ENCODE measurements at regions not wholly inside any gene's neighbourhood (a gene's known extent, or its start where the extent isn't known, plus 50 kb on each side); places are given as distances from the start of the nearest gene placed in this dataset.

- no peak for DNase-seq
These were observed 127.6 kb downstream of the SOX1 start for GRCh38 chr13:112194579-112194978.

- DNase-seq, result no peak
These were observed 131.6 kb downstream of the SOX1 start for GRCh38 chr13:112198396-112199010.

GRCh38 chr13:112200200-112200599, 133.3 kb downstream of the SOX1 start:
- DNase-seq, result no peak

DNA sequence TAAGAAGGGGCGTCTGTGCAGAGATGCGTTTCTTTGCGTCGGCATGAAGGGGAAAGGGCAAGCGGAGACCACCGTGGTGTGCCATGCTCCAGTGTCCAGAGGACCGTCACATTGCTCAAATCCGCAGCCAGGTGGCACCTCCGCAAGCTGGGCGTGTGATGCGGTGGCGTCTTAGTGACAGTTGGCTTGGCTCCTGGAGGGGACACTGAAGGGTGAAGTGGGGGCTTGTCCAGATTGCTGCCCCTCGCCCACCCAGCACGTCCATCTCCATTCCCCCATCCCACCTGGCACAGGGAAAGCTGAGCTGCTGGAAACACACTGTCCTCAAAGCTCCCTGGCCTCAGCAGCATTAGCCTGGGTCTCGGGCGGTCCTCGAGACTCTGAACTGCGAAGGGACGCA, 135.3 kb downstream of the SOX1 start:
- no peak for DNase-seq

- DNase-seq, result no peak
These were observed 136.0 kb downstream of the SOX1 start for GRCh38 chr13:112202966-112203365.

DNA sequence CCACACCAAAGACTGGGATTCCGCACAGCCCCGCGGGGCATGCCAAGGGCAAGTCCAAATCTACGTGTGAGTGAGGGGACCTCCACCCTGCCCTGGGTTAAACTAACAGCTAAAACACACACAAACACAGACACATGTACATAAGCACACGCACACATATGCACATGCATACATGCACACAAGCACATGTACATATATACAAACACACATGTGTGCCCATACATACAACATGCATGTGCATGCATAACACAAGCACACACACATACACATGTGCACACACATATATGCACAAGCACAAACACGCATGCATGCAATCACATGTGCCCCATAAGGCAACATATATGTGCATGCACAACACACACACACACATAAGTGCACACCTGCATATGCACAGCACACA, 136.7 kb downstream of the SOX1 start:
- DNase-seq, result no peak

DNA sequence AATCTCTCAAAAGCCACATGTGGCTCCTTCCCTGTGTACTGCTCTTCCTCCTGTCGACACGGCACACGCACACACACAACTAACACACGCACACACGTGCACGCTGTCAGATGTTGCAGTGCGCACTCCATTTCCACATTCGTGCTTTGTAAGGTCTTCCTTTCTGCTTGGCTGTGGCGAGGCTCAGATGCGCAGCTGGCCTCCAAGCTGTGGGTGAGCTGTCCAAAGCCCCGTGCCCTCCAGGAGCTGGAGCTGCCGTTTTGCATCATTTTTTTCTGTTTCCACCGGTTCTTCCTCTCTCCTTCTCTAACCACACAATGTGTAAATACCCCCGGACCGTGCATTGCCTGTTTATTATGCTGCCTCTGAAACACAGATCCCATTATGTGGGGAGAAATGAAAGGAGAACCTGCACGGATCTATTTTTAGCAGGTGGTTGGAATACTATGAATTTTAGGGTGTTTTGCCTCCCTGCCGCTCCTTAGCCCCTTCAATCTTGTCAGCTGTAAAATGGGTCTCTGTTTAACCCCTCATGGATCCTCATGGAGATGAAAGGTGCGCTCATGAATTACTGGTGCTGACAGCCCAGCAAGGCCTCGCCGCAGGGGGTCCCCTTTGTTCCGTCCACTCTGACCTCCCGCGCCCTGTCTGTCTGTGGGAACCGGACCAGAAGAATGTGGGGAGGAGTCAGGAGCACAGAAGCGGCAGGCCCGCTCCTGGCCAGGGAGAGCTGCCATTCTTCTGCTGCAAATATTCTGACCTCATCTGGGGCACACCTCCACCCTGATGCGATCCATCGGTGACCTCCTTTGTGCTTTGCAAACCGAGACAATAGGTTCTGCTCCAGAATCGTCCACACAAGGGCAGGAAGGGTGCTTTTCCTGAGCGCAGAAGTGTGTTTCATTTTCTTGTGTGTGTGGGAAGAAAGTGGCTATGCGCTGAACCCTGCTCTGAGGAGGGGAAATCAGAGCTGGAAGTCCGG, 137.7 kb downstream of the SOX1 start:
- no peak for DNase-seq

DNA sequence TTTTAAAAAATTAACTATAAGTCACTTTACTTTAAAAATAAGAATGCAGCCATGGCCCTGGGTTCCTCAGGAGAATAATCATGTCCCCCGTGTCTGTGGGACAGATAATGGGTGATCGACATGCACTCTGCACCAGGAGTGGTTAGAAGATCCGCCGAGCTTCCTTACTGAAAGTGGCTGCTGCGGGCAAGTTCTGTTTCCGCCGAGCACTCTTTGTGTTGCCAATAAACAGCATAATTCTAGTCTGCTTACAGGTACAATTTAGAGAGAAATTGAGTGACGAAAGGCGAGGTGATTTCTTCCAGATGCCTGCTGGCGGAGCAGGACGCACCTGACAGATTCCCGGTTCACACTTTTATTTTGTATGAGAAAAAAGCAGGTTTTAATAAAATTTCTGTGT, 139.0 kb downstream of the SOX1 start:
- DNase-seq, result no peak

DNA sequence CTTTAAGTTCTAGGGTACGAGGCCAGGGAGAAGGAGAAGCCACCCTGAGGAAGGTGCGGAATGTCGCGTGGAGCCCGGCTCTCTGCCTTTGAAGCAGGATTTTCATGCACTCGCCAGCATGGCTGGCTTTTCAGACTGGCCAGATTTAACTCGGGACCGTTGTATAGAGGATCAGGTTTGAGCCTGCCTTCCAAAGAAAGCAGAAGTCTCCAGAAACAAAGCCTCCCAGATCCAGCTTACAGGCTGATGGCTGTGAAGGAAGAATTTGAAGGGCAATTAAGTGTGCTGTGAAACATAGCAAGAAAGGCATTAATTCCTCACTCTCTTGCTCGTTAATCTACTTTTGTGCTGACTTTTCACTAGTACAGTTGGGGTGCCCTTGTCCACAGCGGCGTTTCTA, 140.2 kb downstream of the SOX1 start:
- DNase-seq, result peak; percentile 37

DNA sequence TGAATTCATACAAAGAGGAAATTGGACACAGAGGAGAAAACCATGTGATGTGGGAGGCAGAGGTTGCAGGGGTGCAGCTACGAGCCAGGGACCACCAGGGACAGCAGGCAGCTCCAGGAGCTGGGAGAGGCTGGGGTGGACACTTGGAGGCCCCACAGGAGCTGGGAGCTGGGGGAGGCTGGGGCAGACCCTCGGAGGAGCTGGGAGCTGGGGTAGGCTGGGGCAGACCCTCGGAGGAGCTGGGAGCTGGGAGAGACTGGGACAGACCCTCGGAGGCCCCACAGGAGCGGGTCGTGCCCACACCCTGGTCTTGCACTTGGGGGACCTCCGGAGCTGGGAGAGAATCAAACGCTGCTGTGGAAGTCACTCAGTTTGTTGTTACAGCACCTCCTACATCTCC, 141.7 kb downstream of the SOX1 start:
- DNase-seq, result no peak

GRCh38 chr13:112209266-112209665, 142.3 kb downstream of the SOX1 start:
- no peak for DNase-seq

DNA sequence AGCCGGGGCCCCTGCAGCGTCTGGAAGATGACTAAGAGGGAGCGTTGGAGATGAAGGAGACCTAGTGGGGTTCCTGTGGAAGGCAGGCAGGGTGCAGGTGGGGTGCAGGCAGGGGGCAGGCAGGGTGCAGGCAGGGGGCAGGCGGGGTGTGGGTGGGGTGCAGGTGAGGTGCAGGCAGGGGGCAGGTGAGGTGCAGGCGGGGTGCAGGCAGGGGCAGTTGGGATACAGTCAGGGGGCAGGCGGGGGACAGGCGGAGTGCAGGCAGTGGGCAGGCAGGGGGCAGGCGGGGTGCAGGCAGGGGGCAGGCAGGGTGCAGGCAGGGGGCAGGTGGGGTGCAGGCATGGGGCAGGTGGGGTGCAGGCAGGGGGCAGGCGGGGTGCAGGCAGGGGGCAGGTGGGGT, 142.8 kb downstream of the SOX1 start:
- no peak for DNase-seq

DNA sequence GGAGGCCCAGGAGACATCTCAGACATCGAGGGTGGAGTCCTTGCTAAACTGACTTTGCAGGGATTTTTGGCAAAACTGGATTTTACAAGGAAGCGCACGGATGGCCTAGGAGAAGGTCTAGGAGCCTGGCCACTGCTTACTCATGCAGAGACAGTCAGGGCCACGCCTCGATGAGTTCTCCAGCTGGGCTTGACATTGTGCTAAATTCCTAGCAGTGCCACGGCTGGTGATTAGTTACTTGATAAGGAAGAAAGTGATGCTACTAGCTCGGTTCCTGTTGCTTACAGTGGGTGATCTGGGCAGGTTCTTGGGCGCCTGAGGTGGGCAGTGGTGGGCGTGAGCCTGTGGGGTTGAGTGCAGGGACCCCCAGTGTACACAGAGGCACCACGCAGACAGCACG, 143.4 kb downstream of the SOX1 start:
- DNase-seq, result no peak

- no peak for DNase-seq
These were observed 145.6 kb downstream of the SOX1 start for GRCh38 chr13:112212533-112212932.

- no peak for DNase-seq
These were observed 146.7 kb downstream of the SOX1 start for GRCh38 chr13:112213467-112214255.

DNA sequence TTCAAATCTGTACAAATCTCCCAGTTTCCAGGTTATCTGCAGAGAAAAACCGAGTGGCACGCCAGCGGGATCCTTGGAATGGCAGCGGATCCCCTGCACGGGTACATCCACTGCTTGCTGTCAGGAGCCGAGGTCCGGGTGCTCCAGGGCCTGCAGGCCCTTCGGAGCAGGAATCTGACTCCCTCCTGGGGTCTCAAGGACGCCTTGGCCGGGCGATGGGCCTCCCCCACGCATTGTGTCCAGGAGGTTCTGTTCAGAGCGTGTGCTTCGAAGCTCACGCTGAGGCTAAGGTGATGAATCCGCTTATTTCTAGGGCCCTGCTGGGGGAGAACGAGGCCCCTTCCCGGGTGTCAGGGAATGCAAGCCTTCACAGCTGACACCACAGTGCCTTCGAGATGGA, 148.9 kb downstream of the SOX1 start:
- DNase-seq, result no peak

DNA sequence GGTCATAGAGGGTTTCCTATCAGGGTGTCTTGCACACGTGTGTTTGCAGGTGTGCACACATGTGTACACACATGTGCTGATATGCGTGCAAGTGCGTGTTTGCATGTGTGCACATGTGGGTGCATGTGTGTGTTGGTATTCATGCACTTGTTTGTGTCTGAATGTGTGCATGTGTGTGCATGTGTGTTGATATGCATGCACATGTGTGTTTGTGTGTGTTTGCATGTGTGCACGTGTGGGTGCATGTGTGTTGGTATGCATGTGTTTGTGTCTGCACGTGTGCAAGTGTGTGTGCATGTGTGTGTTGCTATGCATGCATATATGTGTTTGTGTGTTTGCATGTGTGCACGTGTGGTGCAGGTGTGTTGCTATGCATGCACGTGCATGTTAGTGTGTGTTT, 150.5 kb downstream of the SOX1 start:
- no peak for DNase-seq

- DNase-seq, result no peak
These were observed 151.5 kb downstream of the SOX1 start for GRCh38 chr13:112218416-112218815.

DNA sequence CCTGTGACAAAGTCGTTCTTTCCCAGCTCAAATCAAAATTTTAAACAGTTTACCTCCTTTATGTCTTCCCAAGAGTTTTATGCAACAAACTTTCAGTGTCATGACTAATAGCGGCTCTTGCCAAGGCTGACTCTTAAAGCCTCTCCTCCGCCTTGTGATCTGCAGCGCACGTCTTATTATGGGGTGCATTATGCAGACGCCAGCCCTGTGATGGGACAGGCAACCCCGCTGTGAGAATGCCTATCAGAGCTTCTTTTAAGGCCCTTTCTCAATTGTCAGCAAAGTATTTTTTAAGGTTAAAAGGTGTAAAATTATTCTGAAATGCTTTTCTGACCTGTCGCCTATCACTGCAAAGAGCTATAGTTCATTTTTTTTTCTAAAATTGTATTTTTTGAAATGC, 152.8 kb downstream of the SOX1 start:
- DNase-seq, result no peak

DNA sequence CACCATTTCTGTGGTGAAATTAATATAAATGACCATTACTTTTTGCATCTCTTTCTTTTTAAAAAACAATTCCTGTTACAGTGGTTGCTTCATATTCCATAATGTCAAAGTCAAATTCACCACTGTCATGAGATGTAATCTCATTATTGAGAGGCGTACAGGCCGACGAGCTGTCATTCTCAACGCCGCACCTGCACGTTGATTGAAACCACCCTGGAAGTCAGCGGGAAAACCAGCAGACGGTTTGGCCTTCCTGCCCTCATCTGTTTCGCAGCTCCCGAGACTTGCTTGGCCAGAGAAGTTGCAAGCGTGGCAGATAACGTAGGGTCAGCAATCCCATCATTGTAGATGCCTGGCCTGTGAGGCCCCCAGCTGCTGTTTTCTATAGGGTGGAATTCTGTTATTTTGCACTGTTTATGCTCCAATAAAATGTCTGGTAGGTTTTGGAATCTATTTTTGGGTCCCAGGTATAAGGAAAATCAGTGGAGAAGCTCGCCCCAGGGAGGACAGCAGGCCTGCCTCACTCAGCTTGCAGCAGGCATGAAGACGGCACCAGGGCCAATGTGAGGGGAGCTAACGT, 153.4 kb downstream of the SOX1 start:
- no peak for DNase-seq

GRCh38 chr13:112220925-112221324, 154.0 kb downstream of the SOX1 start:
- DNase-seq, result no peak

- no peak for DNase-seq
These were observed 153.2 kb upstream of the SPACA7 start for GRCh38 chr13:112222971-112223370.

Data from left kidney (tissue), 1 donor.